CD4-positive, alpha-beta T cell (primary cell): ENCODE measurements at regions not wholly inside any gene's neighbourhood (a gene's known extent, or its start where the extent isn't known, plus 50 kb on each side); places are given as distances from the start of the nearest gene placed in this dataset.

Experiments
- ATAC-seq: fragments of 200-7000 bp; cut with Tn5 transposase; one replicate; pipeline ENCODE4 v1.10.0; 2022; ENCODE audit warnings: mild to moderate bottlenecking; ENCODE audit not compliant: poor library complexity
- CTCF ChIA-PET: fragments of 350-600 bp; sonication (Branson Sonifier 250); formaldehyde crosslinking; loops from one replicate; lab custom pipeline; 2021; ENCODE audit warnings: antibody characterized with exemption, inconsistent platforms; lab: Charles Lee
- POLR2A ChIA-PET: fragments of 350-600 bp; sonication (Branson Sonifier 250); formaldehyde crosslinking; loops from one replicate; lab custom pipeline; 2021; ENCODE audit warnings: antibody characterized with exemption, inconsistent platforms; lab: Charles Lee
- DNase-seq, 14 experiments: peaks; one replicate each; pipeline ENCODE4 v3.0.0-alpha.2; 2013 to 2020; ENCODE audit warnings: mixed read lengths in 2 of 14
- H3K27ac ChIP-seq, 2 donors: one replicate each; pipeline versions ENCODE4 v1.5.1 to v1.7.0; 2013; ENCODE audit warnings: low read length in 2 of 2, low read depth in 1 of 2, mild to moderate bottlenecking in 1 of 2
- H3K27me3 ChIP-seq, 2 experiments: 1 replicate in 1 of 2; 2 replicates in 1 of 2; pipeline versions ENCODE4 v1.6.1 to v1.7.0; 2013; ENCODE audit warnings: low read length in 2 of 2, control low read depth in 1 of 2, mild to moderate bottlenecking in 1 of 2, moderate library complexity in 1 of 2; ENCODE audit not compliant: insufficient read depth in 2 of 2, control insufficient read depth in 1 of 2
- H3K36me3 ChIP-seq: one replicate; pipeline ENCODE4 v1.6.1; 2013; ENCODE audit warnings: low read length, control low read depth; ENCODE audit not compliant: insufficient read depth
- H3K4me1 ChIP-seq: one replicate; pipeline ENCODE4 v1.6.1; 2013; ENCODE audit warnings: low read length, control low read depth; ENCODE audit not compliant: insufficient read depth
- H3K4me3 ChIP-seq: one replicate; pipeline ENCODE4 v1.5.1; 2013; ENCODE audit warnings: mild to moderate bottlenecking, low read length, moderate library complexity
- H3K9me3 ChIP-seq, 2 experiments: 1 replicate in 1 of 2; 2 replicates in 1 of 2; pipeline versions ENCODE4 v1.6.1 to v1.7.0; 2013; ENCODE audit warnings: low read length in 2 of 2, mild to moderate bottlenecking in 2 of 2, control low read depth in 1 of 2, moderate library complexity in 1 of 2; ENCODE audit not compliant: control insufficient read depth in 1 of 2, insufficient read depth in 1 of 2
- H3K27ac Mint-ChIP-seq: one replicate; pipeline ENCODE4 v1.8.0; 2020; ENCODE audit warnings: mixed read lengths
- H3K27me3 Mint-ChIP-seq: one replicate; pipeline ENCODE4 v1.8.0; 2021; ENCODE audit warnings: mixed read lengths
- H3K36me3 Mint-ChIP-seq: one replicate; pipeline ENCODE4 v1.8.0; 2021; ENCODE audit warnings: low read depth, mixed read lengths
- H3K4me1 Mint-ChIP-seq: one replicate; pipeline ENCODE4 v1.8.0; 2021; ENCODE audit warnings: low read depth, mixed read lengths
- H3K4me3 Mint-ChIP-seq: one replicate; pipeline ENCODE4 v1.8.0; 2020; ENCODE audit warnings: mild to moderate bottlenecking, mixed read lengths
- H3K9me3 Mint-ChIP-seq: one replicate; pipeline ENCODE4 v1.8.0; 2020; ENCODE audit warnings: mixed read lengths
- intact Hi-C, 2 experiments: fragments of 100-400 bp; cut with DNase I in 1 of 2; cut with micrococcal nuclease in 1 of 2; formaldehyde crosslinking; loops; one replicate each; pipeline versions ENCODE4 v1.15.1 to v1.9.0; 2023 to 2025; cut with DNase I, micrococcal nuclease
- TF ChIP-seq, protein P1 (sequence below): fragments of 200-600 bp; IDR thresholded peaks from one replicate; pipeline ENCODE4 v1.8.0; 2022; ENCODE audit warnings: antibody characterized with exemption, mild to moderate bottlenecking

DNA sequence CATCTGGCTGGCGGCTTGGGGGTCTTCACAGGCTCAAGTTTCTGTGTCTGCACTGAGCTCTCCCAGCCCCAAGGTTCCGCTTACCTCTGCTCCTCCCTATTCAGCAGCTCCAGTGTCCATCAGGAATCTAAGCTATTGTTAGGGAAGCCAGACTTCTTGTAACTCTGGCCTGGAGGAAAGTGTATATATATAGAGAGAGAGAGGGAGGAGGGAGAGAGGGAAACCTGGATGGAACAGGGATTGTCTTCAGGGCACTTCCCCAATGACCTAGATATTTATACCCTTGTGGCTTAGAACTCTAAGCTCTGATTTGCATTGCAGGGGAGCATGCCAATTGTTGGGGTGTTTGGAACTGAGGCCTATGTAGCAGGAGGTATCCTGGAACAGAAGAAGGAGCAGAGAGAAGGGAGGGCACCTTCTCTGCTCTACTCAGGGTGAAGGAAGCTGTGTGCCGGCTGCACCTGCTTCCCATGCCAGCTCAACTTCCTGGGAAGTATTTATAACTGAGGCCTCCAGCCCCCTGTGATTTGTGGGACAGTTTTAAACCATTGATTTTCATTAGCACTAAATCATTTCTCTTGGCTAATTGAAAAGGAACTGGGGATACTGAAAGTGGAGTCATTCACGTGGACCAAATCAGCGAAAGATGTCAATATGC, 70.9 kb downstream of the NAV1 start:
- no peaks in the 10 kb centered on the region for H3K4me1 ChIP-seq
- Mint-ChIP-seq H3K4me3 (no peak overlapping the region), H3K27me3 (peaks cover 6% of the 10 kb centered on the region), H3K9me3 (no peaks in the 10 kb centered on the region), H3K27ac (no peak overlapping the region), H3K36me3 (no peaks in the 10 kb centered on the region), H3K4me1 (no peaks in the 10 kb centered on the region)
- H3K36me3 ChIP-seq, result no peaks in the 10 kb centered on the region
- no peak for DNase-seq
- no peaks in the 10 kb centered on the region for H3K27me3 ChIP-seq
- POLR2A ChIA-PET, result no interaction called here
- intact Hi-C loops, result no loop called here
- TF ChIP-seq, protein P1, sequence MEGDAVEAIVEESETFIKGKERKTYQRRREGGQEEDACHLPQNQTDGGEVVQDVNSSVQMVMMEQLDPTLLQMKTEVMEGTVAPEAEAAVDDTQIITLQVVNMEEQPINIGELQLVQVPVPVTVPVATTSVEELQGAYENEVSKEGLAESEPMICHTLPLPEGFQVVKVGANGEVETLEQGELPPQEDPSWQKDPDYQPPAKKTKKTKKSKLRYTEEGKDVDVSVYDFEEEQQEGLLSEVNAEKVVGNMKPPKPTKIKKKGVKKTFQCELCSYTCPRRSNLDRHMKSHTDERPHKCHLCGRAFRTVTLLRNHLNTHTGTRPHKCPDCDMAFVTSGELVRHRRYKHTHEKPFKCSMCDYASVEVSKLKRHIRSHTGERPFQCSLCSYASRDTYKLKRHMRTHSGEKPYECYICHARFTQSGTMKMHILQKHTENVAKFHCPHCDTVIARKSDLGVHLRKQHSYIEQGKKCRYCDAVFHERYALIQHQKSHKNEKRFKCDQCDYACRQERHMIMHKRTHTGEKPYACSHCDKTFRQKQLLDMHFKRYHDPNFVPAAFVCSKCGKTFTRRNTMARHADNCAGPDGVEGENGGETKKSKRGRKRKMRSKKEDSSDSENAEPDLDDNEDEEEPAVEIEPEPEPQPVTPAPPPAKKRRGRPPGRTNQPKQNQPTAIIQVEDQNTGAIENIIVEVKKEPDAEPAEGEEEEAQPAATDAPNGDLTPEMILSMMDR, result no peak
- no peaks in the 10 kb centered on the region for H3K9me3 ChIP-seq
- CTCF ChIA-PET, result no interaction called here
- ATAC-seq, result no peak
- no peak overlapping the region for H3K4me3 ChIP-seq
- no peak overlapping the region for H3K27ac ChIP-seq

DNA sequence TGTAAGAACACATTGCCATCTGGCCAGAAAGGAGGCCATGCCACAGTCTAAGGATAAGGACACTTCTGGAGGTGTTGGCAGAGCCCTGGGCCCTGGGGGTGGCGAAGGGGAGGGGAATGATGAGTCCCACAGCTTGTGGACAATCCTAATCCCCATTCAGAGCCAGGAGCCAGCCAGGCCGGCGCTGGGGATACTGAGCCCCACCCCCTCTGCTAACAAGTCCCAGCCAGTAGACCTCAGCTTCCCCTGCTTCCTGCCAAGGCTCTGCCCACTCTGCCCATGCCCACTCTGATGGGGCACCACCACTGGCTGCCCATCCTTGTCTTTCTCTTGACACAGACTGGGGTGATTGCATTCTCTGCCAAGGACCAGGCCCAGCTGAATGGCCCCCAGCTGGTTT, 71.9 kb downstream of the NAV1 start:
- H3K36me3 Mint-ChIP-seq, result no peaks in the 10 kb centered on the region
- no peaks in the 10 kb centered on the region for H3K9me3 Mint-ChIP-seq
- POLR2A ChIA-PET, result no interaction called here
- H3K27ac Mint-ChIP-seq, result no peak overlapping the region
- Histone ChIP-seq H3K4me1 (no peaks in the 10 kb centered on the region), H3K36me3 (no peaks in the 10 kb centered on the region), H3K4me3 (no peak overlapping the region), H3K27ac (no peak overlapping the region), H3K9me3 (no peaks in the 10 kb centered on the region), H3K27me3 (no peaks in the 10 kb centered on the region)
- H3K4me1 Mint-ChIP-seq, result no peaks in the 10 kb centered on the region
- intact Hi-C loops, result no loop called here
- TF ChIP-seq, protein P1, result no peak
- CTCF ChIA-PET, result no interaction called here
- DNase-seq (no peak), ATAC-seq (no peak)
- H3K27me3 Mint-ChIP-seq, result peaks cover 6% of the 10 kb centered on the region
- no peak overlapping the region for H3K4me3 Mint-ChIP-seq

DNA sequence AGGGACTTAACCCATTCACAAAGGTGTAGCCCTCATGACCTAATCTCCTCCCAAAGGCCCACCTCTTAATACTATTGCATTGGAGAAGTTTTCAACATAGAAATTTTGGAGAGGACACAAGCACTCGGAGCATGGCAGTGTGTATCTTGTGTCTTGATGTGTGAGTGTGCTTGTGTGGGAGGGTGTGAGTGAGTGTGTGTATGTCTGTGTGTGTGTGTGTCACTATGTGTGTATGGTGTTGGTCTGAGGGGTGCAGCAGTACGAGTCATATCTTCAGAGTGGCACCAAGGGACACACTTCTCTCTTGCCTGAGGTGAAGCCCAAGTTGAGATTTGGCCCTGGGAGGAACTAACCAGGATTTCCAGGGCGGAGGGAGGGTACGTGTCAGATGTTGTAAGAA, 73.7 kb downstream of the NAV1 start:
- POLR2A ChIA-PET, result no interaction called here
- Histone ChIP-seq H3K4me3 (no peak overlapping the region), H3K4me1 (no peaks in the 10 kb centered on the region), H3K27me3 (no peaks in the 10 kb centered on the region), H3K36me3 (no peaks in the 10 kb centered on the region), H3K9me3 (no peaks in the 10 kb centered on the region), H3K27ac (no peak overlapping the region)
- intact Hi-C loops, result no loop called here
- ATAC-seq, result no peak
- H3K4me1 Mint-ChIP-seq, result no peaks in the 10 kb centered on the region
- no peak overlapping the region for H3K4me3 Mint-ChIP-seq
- H3K36me3 Mint-ChIP-seq, result no peaks in the 10 kb centered on the region
- no peak for DNase-seq
- H3K9me3 Mint-ChIP-seq, result no peaks in the 10 kb centered on the region
- TF ChIP-seq, protein P1, result no peak
- CTCF ChIA-PET, result no interaction called here
- H3K27ac Mint-ChIP-seq, result no peak overlapping the region
- peaks cover 6% of the 10 kb centered on the region for H3K27me3 Mint-ChIP-seq
